GM23338 (cell line): ENCODE measurements at regions not wholly inside any gene's neighbourhood (a gene's known extent, or its start where the extent isn't known, plus 50 kb on each side); places are given as distances from the start of the nearest gene placed in this dataset.

Source experiments
- ATAC-seq: fragments of 200-7000 bp; cut with Tn5 transposase; 3 replicates; pipeline ENCODE4 v1.9.1; 2020
- DNase-seq: peaks from one replicate; pipeline ENCODE4 v3.0.0-alpha.2; 2015; ENCODE audit warnings: low spot score
- H2AFZ ChIP-seq: fragments of 200-600 bp; sonication (generic); 2 replicates; pipeline ENCODE4 v1.8.0; 2016; ENCODE audit warnings: antibody characterized with exemption, mild to moderate bottlenecking, moderate library complexity
- H3F3A ChIP-seq: fragments of 200-600 bp; sonication (generic); replicated peaks from 2 replicates; pipeline ENCODE4 v1.8.0; 2017; ENCODE audit warnings: antibody characterized with exemption, mixed run types, low read depth
- H3K27ac ChIP-seq: fragments of 200-600 bp; sonication (generic); 2 replicates; pipeline ENCODE4 v1.6.1; 2016; ENCODE audit warnings: low read depth
- H3K27me3 ChIP-seq: fragments of 200-600 bp; sonication (generic); 2 replicates; pipeline ENCODE4 v1.8.0; 2016; ENCODE audit warnings: mild to moderate bottlenecking, mixed run types, moderate library complexity; ENCODE audit not compliant: insufficient read depth
- H3K36me3 ChIP-seq: fragments of 200-600 bp; sonication (generic); 2 replicates; pipeline ENCODE4 v1.8.0; 2016; ENCODE audit warnings: mild to moderate bottlenecking; ENCODE audit not compliant: insufficient read depth
- H3K4me1 ChIP-seq: fragments of 200-600 bp; sonication (generic); 2 replicates; pipeline ENCODE4 v1.8.0; 2016; ENCODE audit warnings: mild to moderate bottlenecking, moderate library complexity; ENCODE audit not compliant: insufficient read depth
- H3K4me2 ChIP-seq: fragments of 200-600 bp; sonication (generic); 2 replicates; pipeline ENCODE4 v1.7.1; 2017; ENCODE audit warnings: mixed run types
- H3K4me3 ChIP-seq: fragments of 200-600 bp; sonication (generic); 2 replicates; pipeline ENCODE4 v1.6.1; 2016; ENCODE audit warnings: mixed run types
- H3K79me2 ChIP-seq: fragments of 200-600 bp; sonication (generic); replicated peaks from 2 replicates; pipeline ENCODE4 v1.8.0; 2017; ENCODE audit warnings: mild to moderate bottlenecking; ENCODE audit not compliant: insufficient read depth
- H3K9me2 ChIP-seq: fragments of 200-600 bp; sonication (generic); 2 replicates; pipeline ENCODE4 v1.8.0; 2017; ENCODE audit not compliant: insufficient read depth
- H4K20me1 ChIP-seq: fragments of 200-600 bp; sonication (generic); replicated peaks from 2 replicates; pipeline ENCODE4 v1.8.0; 2017; ENCODE audit warnings: mild to moderate bottlenecking; ENCODE audit not compliant: insufficient read depth
- H3K27ac Mint-ChIP-seq: 2 replicates; pipeline ENCODE4 v1.8.0; 2020; ENCODE audit warnings: inconsistent platforms, mild to moderate bottlenecking, moderate library complexity, mixed read lengths
- H3K27me3 Mint-ChIP-seq: 3 replicates; pipeline ENCODE4 v1.8.0; 2022; ENCODE audit warnings: low read depth, mild to moderate bottlenecking, moderate library complexity, mixed read lengths, inconsistent platforms; ENCODE audit not compliant: insufficient read depth, poor library complexity
- H3K36me3 Mint-ChIP-seq: 3 replicates; pipeline ENCODE4 v1.8.0; 2021; ENCODE audit warnings: low read depth, mild to moderate bottlenecking, inconsistent platforms, moderate library complexity, mixed read lengths
- H3K4me1 Mint-ChIP-seq: 3 replicates; pipeline ENCODE4 v1.8.0; 2020; ENCODE audit warnings: mild to moderate bottlenecking, inconsistent platforms, mixed read lengths
- H3K4me3 Mint-ChIP-seq: 3 replicates; pipeline ENCODE4 v1.8.0; 2021; ENCODE audit warnings: moderate library complexity, mild to moderate bottlenecking, inconsistent platforms, mixed read lengths
- H3K9me3 Mint-ChIP-seq: 3 replicates; pipeline ENCODE4 v1.8.0; 2020; ENCODE audit warnings: moderate library complexity, mild to moderate bottlenecking, inconsistent platforms, mixed read lengths
- CREB1 ChIP-seq: fragments of 250-450 bp; sonication (Bioruptor Pico); IDR thresholded peaks from 2 replicates; pipeline ENCODE4 v1.5.0; 2020; ENCODE audit warnings: low read depth, mild to moderate bottlenecking, moderate library complexity
- CTCF ChIP-seq, 2 experiments: fragments of 200-600 bp in 1 of 2; sonication (generic) in 1 of 2; conservative IDR thresholded peaks; 2 replicates each; pipeline versions ENCODE4 v1.5.1 to v1.6.1; 2016 to 2017; ENCODE audit warnings: antibody characterized with exemption in 2 of 2, low read depth in 2 of 2, mild to moderate bottlenecking in 2 of 2, moderate library complexity in 1 of 2
- ETS1 ChIP-seq: IDR thresholded peaks from 2 replicates; pipeline ENCODE4 v1.6.1; 2016; ENCODE audit warnings: antibody characterized with exemption
- EZH2 ChIP-seq: fragments of 200-600 bp; sonication (generic); IDR thresholded peaks from one replicate; pipeline ENCODE4 v1.8.0; 2017; ENCODE audit warnings: antibody characterized with exemption, mild to moderate bottlenecking, low read depth; ENCODE audit not compliant: unreplicated experiment
- EZH2phosphoT487 ChIP-seq: fragments of 200-600 bp; sonication (generic); IDR thresholded peaks from one replicate; pipeline ENCODE4 v1.8.1; 2018; ENCODE audit warnings: antibody characterized with exemption; ENCODE audit not compliant: unreplicated experiment
- JUNB ChIP-seq: IDR thresholded peaks from one replicate; pipeline ENCODE4 v1.6.1; 2016; ENCODE audit warnings: antibody characterized with exemption; ENCODE audit not compliant: unreplicated experiment
- NANOG ChIP-seq: IDR thresholded peaks from 2 replicates; pipeline ENCODE4 v1.6.1; 2016; ENCODE audit warnings: antibody characterized with exemption, borderline replicate concordance
- POLR2AphosphoS5 ChIP-seq: IDR thresholded peaks from 2 replicates; pipeline ENCODE4 v1.6.1; 2016; ENCODE audit warnings: antibody characterized with exemption, low read depth
- REST ChIP-seq: IDR thresholded peaks from one replicate; pipeline ENCODE4 v1.6.1; 2018; ENCODE audit warnings: antibody characterized with exemption; ENCODE audit not compliant: unreplicated experiment
- STAT1 ChIP-seq: IDR thresholded peaks from one replicate; pipeline ENCODE4 v1.6.1; 2016; ENCODE audit warnings: antibody characterized with exemption; ENCODE audit not compliant: unreplicated experiment
- ZNF114 ChIP-seq: fragments of 250-450 bp; sonication (Bioruptor Pico); IDR thresholded peaks from 2 replicates; pipeline ENCODE4 v1.5.0; 2020; ENCODE audit warnings: mild to moderate bottlenecking, moderate library complexity
- ZNF331 ChIP-seq: fragments of 250-450 bp; sonication (Bioruptor Pico); IDR thresholded peaks from 2 replicates; pipeline ENCODE4 v1.5.0; 2020; ENCODE audit warnings: low read depth, mild to moderate bottlenecking, moderate library complexity
- ZNF462 ChIP-seq: fragments of 250-450 bp; sonication (Bioruptor Pico); IDR thresholded peaks from 2 replicates; pipeline ENCODE4 v1.5.0; 2020; ENCODE audit warnings: mild to moderate bottlenecking, moderate library complexity

- TF ChIP-seq STAT1 (no peak), CREB1 (no peak), ZNF462 (CRISPR knock-in tag) (no peak), POLR2AphosphoS5 (no peak), CTCF (conservative IDR thresholded peaks at IDR 0.05; ENCODE audit: low read depth in 2 of 2) (no peak), JUNB (no peak), EZH2phosphoT487 (no peak), ZNF331 (CRISPR knock-in tag) (no peak), NANOG (no peak), ETS1 (no peak), REST (no peak), ZNF114 (CRISPR knock-in tag) (no peak), EZH2 (no peak)
- H3K36me3 ChIP-seq, result no peaks in the 10 kb centered on the region
- ATAC-seq (peak; percentile 47; the same call in 2 of the 3 replicates), DNase-seq (peak; percentile 8)
- H3K4me1 Mint-ChIP-seq, result peaks cover 29% of the 10 kb centered on the region
- H3K79me2 ChIP-seq, result no peaks in the 10 kb centered on the region
- H2AFZ ChIP-seq, result peak overlapping the region; percentile 16
- H3K4me2 ChIP-seq, result peak overlapping the region; percentile 4
- H3K4me1 ChIP-seq, result peaks cover 17% of the 10 kb centered on the region; the same call in 1 of the 2 replicates
- no peak overlapping the region for H3K4me3 Mint-ChIP-seq
- H3K9me3 Mint-ChIP-seq, result no peaks in the 10 kb centered on the region; the same call in 1 of the 3 replicates
- H3K27ac Mint-ChIP-seq, result peak overlapping the region; percentile 82
- no peaks in the 10 kb centered on the region for H4K20me1 ChIP-seq
- H3K27me3 Mint-ChIP-seq, result peaks cover 3% of the 10 kb centered on the region
- no peak overlapping the region for H3K27ac ChIP-seq
- no peaks in the 10 kb centered on the region for H3K27me3 ChIP-seq
- H3K4me3 ChIP-seq, result no peak overlapping the region
- H3K9me2 ChIP-seq, result no peaks in the 10 kb centered on the region
- no peaks in the 10 kb centered on the region for H3F3A ChIP-seq
- H3K36me3 Mint-ChIP-seq, result no peaks in the 10 kb centered on the region; the same call in 2 of the 3 replicates
Measured at GRCh38 chr10:118944959-118945633, 84.4 kb upstream of the NANOS1 start.
